ENCODE measurements at regions not wholly inside any gene's neighbourhood (a gene's known extent, or its start where the extent isn't known, plus 50 kb on each side); places are given as distances from the start of the nearest gene placed in this dataset.

GRCh38 chr3:164340273-164340672 is 738.0 kb downstream of the SI start:
- no peak for TF ChIP-seq CTCF (IDR thresholded peaks at IDR 0.05)
- no peak for TF ChIP-seq EP300 (IDR thresholded peaks at IDR 0.05; ENCODE audit: borderline replicate concordance in 1 of 2, low read depth in 1 of 2, low read length in 1 of 2)
- no peak for TF ChIP-seq FOXM1 (IDR thresholded peaks at IDR 0.05; ENCODE audit: low read depth)
- TF ChIP-seq REST (IDR thresholded peaks at IDR 0.05; ENCODE audit: low read depth, low read length), result no peak
- TF ChIP-seq YY1 (IDR thresholded peaks at IDR 0.05; ENCODE audit: low read depth), result no peak
- no peak for TF ChIP-seq RCOR1 (IDR thresholded peaks at IDR 0.05; ENCODE audit: low read length)
- TF ChIP-seq USF1 (IDR thresholded peaks at IDR 0.05; ENCODE audit: borderline replicate concordance, low read depth), result no peak
- no peak for TF ChIP-seq RAD21 (IDR thresholded peaks at IDR 0.05; ENCODE audit: low read length)
- TF ChIP-seq GABPA (IDR thresholded peaks at IDR 0.05; ENCODE audit: low read depth), result no peak
- TF ChIP-seq SIN3A (IDR thresholded peaks at IDR 0.05; ENCODE audit: borderline replicate concordance, low read depth, low read length), result no peak

Data from SK-N-SH (cell line).